ENCODE measurements at regions not wholly inside any gene's neighbourhood (a gene's known extent, or its start where the extent isn't known, plus 50 kb on each side); places are given as distances from the start of the nearest gene placed in this dataset.

GRCh38 chr16:52925143-52925542 lies 127.6 kb downstream of the CHD9NB start:
- TF ChIP-seq CTCF (IDR thresholded peaks at IDR 0.05; ENCODE audit: low read depth, low read length, poor library complexity, severe bottlenecking) (no peak), EZH2phosphoT487 (IDR thresholded peaks at IDR 0.05; ENCODE audit: borderline replicate concordance, low read length) (no peak)
- Histone ChIP-seq H3K9me3 (ENCODE audit: control insufficient read depth, insufficient read depth, low read length) (0 out of 2 replicates have a peak, but pooled peaks cover 4% of the 10 kb centered on the region), H3F3A (ENCODE audit: control insufficient read depth, insufficient read depth) (no peaks in the 10 kb centered on the region), H3K27ac (ENCODE audit: low read depth, low read length) (no peak overlapping the region), H3K4me2 (ENCODE audit: low read length) (no peak overlapping the region), H3K9me2 (replicated peaks; ENCODE audit: control insufficient read depth, low read length) (no peaks in the 10 kb centered on the region), H4K20me1 (ENCODE audit: control insufficient read depth, insufficient read depth, low read depth, low read length) (no peaks in the 10 kb centered on the region), H3K4me3 (ENCODE audit: low read length) (no peak overlapping the region), H3K4me1 (ENCODE audit: control insufficient read depth, low read length) (no peaks in the 10 kb centered on the region), H3K36me3 (ENCODE audit: control insufficient read depth, low read length) (no peaks in the 10 kb centered on the region), H3K27me3 (ENCODE audit: control insufficient read depth, low read length) (no peaks in the 10 kb centered on the region), H3K79me2 (ENCODE audit: control insufficient read depth, low read length) (no peaks in the 10 kb centered on the region)

- Histone ChIP-seq H3K4me1 (ENCODE audit: control insufficient read depth, low read length) (no peaks in the 10 kb centered on the region), H3K27ac (ENCODE audit: low read depth, low read length) (no peak overlapping the region), H3K4me3 (ENCODE audit: low read length) (no peak overlapping the region), H3F3A (ENCODE audit: control insufficient read depth, insufficient read depth) (no peaks in the 10 kb centered on the region), H4K20me1 (ENCODE audit: control insufficient read depth, insufficient read depth, low read depth, low read length) (no peaks in the 10 kb centered on the region), H3K27me3 (ENCODE audit: control insufficient read depth, low read length) (no peaks in the 10 kb centered on the region), H3K9me2 (replicated peaks; ENCODE audit: control insufficient read depth, low read length) (no peaks in the 10 kb centered on the region), H3K9me3 (ENCODE audit: control insufficient read depth, insufficient read depth, low read length) (0 out of 2 replicates have a peak, but pooled peaks cover 4% of the 10 kb centered on the region), H3K4me2 (ENCODE audit: low read length) (no peak overlapping the region), H3K36me3 (ENCODE audit: control insufficient read depth, low read length) (no peaks in the 10 kb centered on the region), H3K79me2 (ENCODE audit: control insufficient read depth, low read length) (no peaks in the 10 kb centered on the region)
- no peak for TF ChIP-seq CTCF (IDR thresholded peaks at IDR 0.05; ENCODE audit: low read depth, low read length, poor library complexity, severe bottlenecking)
- no peak for TF ChIP-seq EZH2phosphoT487 (IDR thresholded peaks at IDR 0.05; ENCODE audit: borderline replicate concordance, low read length)
Measured at GRCh38 chr16:52924162-52924561, 128.5 kb downstream of the CHD9NB start.

- Histone ChIP-seq H4K20me1 (ENCODE audit: control insufficient read depth, insufficient read depth, low read depth, low read length) (no peaks in the 10 kb centered on the region), H3K79me2 (ENCODE audit: control insufficient read depth, low read length) (no peaks in the 10 kb centered on the region), H3K4me1 (ENCODE audit: control insufficient read depth, low read length) (no peaks in the 10 kb centered on the region), H3K9me2 (replicated peaks; ENCODE audit: control insufficient read depth, low read length) (no peaks in the 10 kb centered on the region), H3K27me3 (ENCODE audit: control insufficient read depth, low read length) (no peaks in the 10 kb centered on the region), H3K36me3 (ENCODE audit: control insufficient read depth, low read length) (no peaks in the 10 kb centered on the region), H3K9me3 (ENCODE audit: control insufficient read depth, insufficient read depth, low read length) (0 out of 2 replicates have a peak, but pooled peaks cover 4% of the 10 kb centered on the region), H3K4me2 (ENCODE audit: low read length) (no peak overlapping the region), H3F3A (ENCODE audit: control insufficient read depth, insufficient read depth) (no peaks in the 10 kb centered on the region), H3K4me3 (ENCODE audit: low read length) (no peak overlapping the region), H3K27ac (ENCODE audit: low read depth, low read length) (no peak overlapping the region)
- TF ChIP-seq EZH2phosphoT487 (IDR thresholded peaks at IDR 0.05; ENCODE audit: borderline replicate concordance, low read length) (no peak), CTCF (IDR thresholded peaks at IDR 0.05; ENCODE audit: low read depth, low read length, poor library complexity, severe bottlenecking) (no peak)
Measured at GRCh38 chr16:52921104-52921503, 131.6 kb downstream of the CHD9NB start.
